Upper lobe of left lung (tissue), 6 donors: ENCODE measurements at regions not wholly inside any gene's neighbourhood (a gene's known extent, or its start where the extent isn't known, plus 50 kb on each side); places are given as distances from the start of the nearest gene placed in this dataset.

ENCODE experiments used
- ATAC-seq, 2 donors: fragments of 200-7000 bp; cut with Tn5 transposase; one replicate each; pipeline ENCODE4 v1.9.1; 2022; ENCODE audit warnings: mild to moderate bottlenecking in 2 of 2, moderate library complexity in 2 of 2; ENCODE audit not compliant: low FRiP score in 2 of 2
- DNase-seq, 2 donors: peaks; one replicate each; pipeline ENCODE4 v3.0.0-alpha.2; 2019 to 2020
- H3K27ac ChIP-seq, 4 donors: fragments of 200-600 bp; sonication (generic); one replicate each; pipeline ENCODE4 v1.5.1; 2016 to 2019
- H3K27me3 ChIP-seq, 4 donors: fragments of 200-600 bp; sonication (generic); one replicate each; pipeline ENCODE4 v1.5.1; 2017 to 2019
- H3K36me3 ChIP-seq, 4 donors: fragments of 200-600 bp; sonication (generic); one replicate each; pipeline ENCODE4 v1.5.1; 2016 to 2019
- H3K4me1 ChIP-seq, 4 donors: fragments of 200-600 bp; sonication (generic); one replicate each; pipeline ENCODE4 v1.5.1; 2018 to 2019
- H3K4me3 ChIP-seq, 4 donors: fragments of 200-600 bp; sonication (generic); one replicate each; pipeline ENCODE4 v1.5.1; 2017 to 2019; ENCODE audit warnings: mild to moderate bottlenecking in 2 of 4, moderate library complexity in 1 of 4
- H3K9me3 ChIP-seq, 4 donors: fragments of 200-600 bp; sonication (generic); one replicate each; pipeline ENCODE4 v1.5.1; 2018 to 2019
- EP300 ChIP-seq, 4 donors: sonication (generic); formaldehyde crosslinking; IDR thresholded peaks; one replicate each; pipeline ENCODE4 v1.5.1; 2017; ENCODE audit warnings: antibody characterized with exemption in 4 of 4, control low read depth in 2 of 4
- POLR2A ChIP-seq, 4 donors: fragments of 450-650 bp; IDR thresholded peaks; one replicate each; pipeline ENCODE4 v1.5.1; 2016 to 2017; ENCODE audit warnings: antibody characterized with exemption in 4 of 4, mild to moderate bottlenecking in 2 of 4
- POLR2AphosphoS5 ChIP-seq, 2 donors: sonication (generic); formaldehyde crosslinking; IDR thresholded peaks; one replicate each; pipeline ENCODE4 v1.5.1; 2017; ENCODE audit warnings: antibody characterized with exemption in 2 of 2
- WGBS, 2 donors: methylation state at CpG; one replicate each; pipeline ENCODE4 v1.1.5; 2017 to 2018; 5-methylcytosine and 5-hydroxymethylcytosine counted together
- TF ChIP-seq, protein P1 (sequence below), 6 experiments: fragments of 450-650 bp in 4 of 6; fragments of 200-600 bp in 2 of 6; sonication (generic) in 2 of 6; IDR thresholded peaks; one replicate each; pipeline ENCODE4 v1.5.1; 2016 to 2019; ENCODE audit warnings: antibody characterized with exemption in 6 of 6
- donor health status: DM: no; HTN: no; CAD: no; lungs with moderate emphysema.
- donor health status: DM: no; HTN: yes; CAD: no; lungs with severe emphysema.

DNA sequence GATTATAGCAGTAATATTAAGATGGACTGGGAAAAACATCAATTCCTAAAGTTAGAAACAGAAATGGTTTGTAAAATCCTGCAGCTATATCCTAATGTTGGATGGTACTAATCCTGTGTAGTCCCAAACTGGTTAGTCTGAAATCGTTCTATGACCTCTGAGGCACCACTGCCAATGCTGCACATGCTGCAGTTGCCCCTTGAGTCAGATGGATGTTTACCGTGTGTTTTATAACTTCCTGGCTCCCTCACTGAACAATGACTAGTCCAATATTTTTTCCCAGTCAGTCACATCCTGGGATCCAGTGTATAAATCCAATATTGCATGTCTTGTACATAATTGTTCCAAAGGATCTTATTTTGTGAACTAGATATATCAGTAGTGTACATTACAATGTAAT lies 226.7 kb upstream of the PKDCC start:
- no peaks in the 10 kb centered on the region for H3K27me3 ChIP-seq
- TF ChIP-seq POLR2AphosphoS5 (IDR thresholded peaks at IDR 0.05) (no peak), POLR2A (IDR thresholded peaks at IDR 0.05) (no peak)
- DNase-seq (no peak), ATAC-seq (no peak)
- peaks cover 7 to 16% (median 13%) of the 10 kb centered on the region in 4 donors for H3K9me3 ChIP-seq
- no peaks in the 10 kb centered on the region for H3K36me3 ChIP-seq
- 54 to 60% methylated on average over 2 of the region's 2 CpGs for WGBS, 2 donors
- H3K4me1 ChIP-seq, result no peaks in the 10 kb centered on the region
- no peak overlapping the region for H3K27ac ChIP-seq
- H3K4me3 ChIP-seq, result no peak overlapping the region

DNA sequence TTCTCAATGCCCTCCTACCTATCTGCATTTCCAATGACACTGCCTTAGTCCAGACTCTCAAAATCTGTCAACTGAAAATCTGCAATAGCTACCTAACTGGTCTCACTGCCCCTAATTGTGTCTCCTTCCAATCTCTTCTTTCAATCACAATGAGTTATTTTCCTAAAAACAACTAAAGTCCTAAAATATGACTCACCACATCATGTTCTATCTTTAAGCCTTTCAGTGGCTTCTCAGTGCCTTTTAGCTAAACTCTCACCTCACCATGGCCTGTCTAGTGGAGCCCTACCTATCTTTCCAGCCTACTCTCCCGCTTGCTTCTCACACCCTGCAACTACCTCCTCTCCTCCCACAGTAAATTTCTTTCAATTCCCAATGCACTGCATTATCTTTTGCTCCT lies 220.9 kb upstream of the PKDCC start:
- no peaks in the 10 kb centered on the region for H3K9me3 ChIP-seq
- TF ChIP-seq, protein P1, sequence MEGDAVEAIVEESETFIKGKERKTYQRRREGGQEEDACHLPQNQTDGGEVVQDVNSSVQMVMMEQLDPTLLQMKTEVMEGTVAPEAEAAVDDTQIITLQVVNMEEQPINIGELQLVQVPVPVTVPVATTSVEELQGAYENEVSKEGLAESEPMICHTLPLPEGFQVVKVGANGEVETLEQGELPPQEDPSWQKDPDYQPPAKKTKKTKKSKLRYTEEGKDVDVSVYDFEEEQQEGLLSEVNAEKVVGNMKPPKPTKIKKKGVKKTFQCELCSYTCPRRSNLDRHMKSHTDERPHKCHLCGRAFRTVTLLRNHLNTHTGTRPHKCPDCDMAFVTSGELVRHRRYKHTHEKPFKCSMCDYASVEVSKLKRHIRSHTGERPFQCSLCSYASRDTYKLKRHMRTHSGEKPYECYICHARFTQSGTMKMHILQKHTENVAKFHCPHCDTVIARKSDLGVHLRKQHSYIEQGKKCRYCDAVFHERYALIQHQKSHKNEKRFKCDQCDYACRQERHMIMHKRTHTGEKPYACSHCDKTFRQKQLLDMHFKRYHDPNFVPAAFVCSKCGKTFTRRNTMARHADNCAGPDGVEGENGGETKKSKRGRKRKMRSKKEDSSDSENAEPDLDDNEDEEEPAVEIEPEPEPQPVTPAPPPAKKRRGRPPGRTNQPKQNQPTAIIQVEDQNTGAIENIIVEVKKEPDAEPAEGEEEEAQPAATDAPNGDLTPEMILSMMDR (IDR thresholded peaks at IDR 0.05), result no peak
- TF ChIP-seq POLR2A (IDR thresholded peaks at IDR 0.05), result no peak
- TF ChIP-seq EP300 (IDR thresholded peaks at IDR 0.05), result no peak
- no peak for TF ChIP-seq POLR2AphosphoS5 (IDR thresholded peaks at IDR 0.05)
- no peaks in the 10 kb centered on the region for H3K4me1 ChIP-seq
- H3K27ac ChIP-seq, result no peak overlapping the region
- H3K4me3 ChIP-seq, result no peak overlapping the region
- WGBS, 2 donors, result 88 to 93% methylated on average over 1 of the region's 1 CpG
- no peaks in the 10 kb centered on the region for H3K27me3 ChIP-seq
- no peak for ATAC-seq
- no peak for DNase-seq
- no peaks in the 10 kb centered on the region for H3K36me3 ChIP-seq

DNA sequence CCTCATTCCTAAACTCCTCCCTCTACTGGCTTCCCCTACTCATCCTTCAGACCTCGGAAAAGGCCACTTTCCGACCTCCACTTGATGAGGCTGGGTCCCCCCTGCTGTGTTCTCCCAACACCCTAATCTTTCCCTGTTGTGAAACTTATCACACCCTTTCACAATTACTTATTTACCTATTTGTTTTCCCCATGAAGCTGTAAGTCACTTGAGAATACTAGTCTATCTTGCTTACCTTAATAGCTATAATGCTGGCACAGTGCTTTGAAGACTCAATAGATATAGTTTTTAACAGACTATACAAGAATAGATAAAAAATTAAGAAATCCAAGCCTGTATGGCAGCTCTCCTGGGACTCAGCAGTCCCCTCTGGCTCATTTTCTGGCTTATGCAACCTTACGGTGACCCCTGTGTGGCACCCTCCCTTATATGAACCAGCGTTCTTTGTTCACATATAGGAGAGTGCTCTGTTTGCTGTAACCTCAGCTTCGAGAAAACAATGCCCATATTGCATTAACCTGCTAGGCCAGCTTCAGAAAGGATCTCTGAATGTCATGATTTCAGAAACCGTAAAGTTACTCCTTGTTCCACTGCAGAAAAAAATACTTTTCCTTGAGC lies 220.4 kb upstream of the PKDCC start:
- DNase-seq (no peak), ATAC-seq (no peak)

DNA sequence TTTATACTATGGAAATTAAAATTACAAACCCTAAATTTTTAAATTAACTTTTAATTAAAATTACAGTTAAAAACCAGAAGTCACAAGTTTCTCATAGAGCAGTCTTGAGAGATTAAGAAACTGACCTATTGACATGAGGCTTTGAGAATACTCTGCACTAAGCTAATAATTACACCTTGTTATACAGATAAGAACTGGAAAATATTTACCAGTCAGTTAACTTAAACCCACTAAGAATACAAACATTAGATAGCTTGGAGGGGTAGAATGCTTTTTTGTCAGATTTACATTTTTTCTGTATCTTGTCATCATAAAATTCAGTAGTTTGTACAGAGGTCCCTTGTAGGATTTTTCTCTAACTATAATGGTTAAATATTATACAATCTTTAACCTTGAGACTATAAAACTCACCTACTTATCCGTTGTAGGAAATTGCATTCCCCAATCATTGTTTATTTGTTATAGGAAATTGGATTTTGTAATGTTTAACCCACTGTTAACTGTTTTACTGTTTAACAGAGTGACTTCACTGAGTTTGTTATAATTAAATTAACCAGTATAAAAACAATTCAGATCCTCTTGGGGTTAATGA lies 219.7 kb upstream of the PKDCC start:
- Histone ChIP-seq H3K4me1 (no peaks in the 10 kb centered on the region), H3K36me3 (no peaks in the 10 kb centered on the region), H3K27me3 (no peaks in the 10 kb centered on the region), H3K9me3 (no peaks in the 10 kb centered on the region), H3K4me3 (no peak overlapping the region), H3K27ac (no peak overlapping the region)
- TF ChIP-seq, protein P1 (IDR thresholded peaks at IDR 0.05), result no peak
- TF ChIP-seq EP300 (IDR thresholded peaks at IDR 0.05), result no peak
- no peak for TF ChIP-seq POLR2AphosphoS5 (IDR thresholded peaks at IDR 0.05)
- TF ChIP-seq POLR2A (IDR thresholded peaks at IDR 0.05), result no peak
- DNase-seq, result no peak
- WGBS, 2 donors, result 5 to 6% methylated on average over 1 of the region's 1 CpG
- ATAC-seq, result no peak

More for the DNA sequence above, 220.4 kb upstream of the PKDCC start:
- TF ChIP-seq POLR2AphosphoS5 (IDR thresholded peaks at IDR 0.05) (no peak), POLR2A (IDR thresholded peaks at IDR 0.05) (no peak), EP300 (IDR thresholded peaks at IDR 0.05) (no peak)
- TF ChIP-seq, protein P1 (IDR thresholded peaks at IDR 0.05), result no peak
- no peak overlapping the region for H3K27ac ChIP-seq
- no peaks in the 10 kb centered on the region for H3K4me1 ChIP-seq
- no peak overlapping the region for H3K4me3 ChIP-seq
- no peaks in the 10 kb centered on the region for H3K27me3 ChIP-seq
- H3K36me3 ChIP-seq, result no peaks in the 10 kb centered on the region
- H3K9me3 ChIP-seq, result no peaks in the 10 kb centered on the region
- 53 to 60% methylated on average over 6 of the region's 6 CpGs for WGBS, 2 donors

DNA sequence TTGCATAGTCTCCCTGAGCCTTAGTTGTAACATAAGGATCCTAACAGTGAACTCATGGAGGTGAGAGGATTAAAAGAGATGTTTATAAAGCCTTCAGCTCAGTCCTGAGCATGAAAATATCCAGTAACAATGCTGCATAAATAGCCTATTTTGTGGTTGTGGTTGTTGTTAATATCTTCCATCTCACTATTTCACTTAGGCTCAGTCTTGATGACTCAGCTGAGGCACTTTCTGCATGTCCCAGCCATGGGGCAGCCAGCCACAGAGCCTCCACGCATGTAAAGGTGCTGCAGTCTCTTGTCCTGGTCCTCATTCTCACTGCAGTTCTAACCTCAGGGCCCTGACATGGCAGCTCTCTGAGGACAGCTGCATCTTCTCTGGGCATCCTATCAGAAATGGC lies 218.8 kb upstream of the PKDCC start:
- Histone ChIP-seq H3K27me3 (no peaks in the 10 kb centered on the region), H3K36me3 (no peaks in the 10 kb centered on the region), H3K27ac (no peak overlapping the region), H3K9me3 (no peaks in the 10 kb centered on the region), H3K4me1 (no peaks in the 10 kb centered on the region), H3K4me3 (no peak overlapping the region)
- no peak for TF ChIP-seq POLR2AphosphoS5 (IDR thresholded peaks at IDR 0.05)
- TF ChIP-seq EP300 (IDR thresholded peaks at IDR 0.05), result no peak
- TF ChIP-seq POLR2A (IDR thresholded peaks at IDR 0.05), result no peak
- TF ChIP-seq, protein P1 (IDR thresholded peaks at IDR 0.05), result no peak
- WGBS, 2 donors, result 67 to 100% methylated on average over 1 of the region's 1 CpG
- DNase-seq (no peak), ATAC-seq (no peak)
